ENCODE measurements at regions not wholly inside any gene's neighbourhood (a gene's known extent, or its start where the extent isn't known, plus 50 kb on each side); places are given as distances from the start of the nearest gene placed in this dataset.
"Not testable (repeated sequence)": the region's sequence is repeated elsewhere in the genome, so short reads cannot be mapped to it uniquely, and the experiment has no call there.

- DNase-seq (ENCODE audit: low spot score), result no peak
Observed at GRCh38 chr9:75775966-75776691, 114.3 kb upstream of the PCSK5 start.

DNA sequence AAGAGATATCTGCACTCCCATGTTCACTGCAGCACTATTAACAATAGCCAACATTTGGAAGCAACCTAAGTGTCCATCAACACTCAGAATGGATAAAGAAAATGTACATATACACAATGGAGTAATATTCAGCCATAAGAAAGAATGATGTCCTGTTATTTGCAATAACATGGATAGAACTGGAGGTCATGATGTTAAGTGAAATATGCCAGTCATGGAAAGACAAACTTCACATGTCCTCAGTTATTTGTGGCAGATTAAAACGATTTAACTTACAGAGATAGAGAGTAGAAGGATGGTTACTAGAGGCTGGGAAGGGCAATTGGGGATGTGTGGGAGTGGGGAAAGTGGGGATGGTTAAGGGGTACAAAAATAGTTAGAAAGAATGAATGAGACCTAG is 110.3 kb upstream of the PCSK5 start:
- DNase-seq (ENCODE audit: low spot score), result no peak

GRCh38 chr9:75788006-75788634 is 102.4 kb upstream of the PCSK5 start:
- DNase-seq (ENCODE audit: low spot score), result no peak

DNA sequence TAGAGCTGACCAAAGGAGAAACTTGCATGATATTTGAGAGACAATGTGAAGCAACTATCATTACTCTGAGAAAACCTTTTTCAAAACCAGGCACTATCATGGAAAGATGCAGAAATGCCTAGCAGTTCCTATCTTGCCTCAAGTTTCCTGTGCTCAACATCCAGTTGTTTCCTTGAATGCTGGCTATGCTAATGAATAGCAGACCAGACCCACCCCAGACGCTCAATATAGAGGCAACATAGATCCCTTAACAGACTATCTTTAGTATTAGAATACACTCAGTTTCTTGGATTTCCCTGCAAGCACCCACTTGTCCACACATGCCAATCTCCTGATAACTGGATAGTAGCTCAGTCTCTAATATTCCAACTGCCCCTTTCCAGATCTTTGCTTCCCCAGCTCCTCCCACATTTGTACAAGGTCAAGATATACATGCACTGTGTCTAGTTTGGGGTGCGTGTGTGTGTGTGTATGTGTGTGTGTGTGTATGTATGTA is 93.3 kb upstream of the PCSK5 start:
- no peak for DNase-seq (ENCODE audit: low spot score)

DNA sequence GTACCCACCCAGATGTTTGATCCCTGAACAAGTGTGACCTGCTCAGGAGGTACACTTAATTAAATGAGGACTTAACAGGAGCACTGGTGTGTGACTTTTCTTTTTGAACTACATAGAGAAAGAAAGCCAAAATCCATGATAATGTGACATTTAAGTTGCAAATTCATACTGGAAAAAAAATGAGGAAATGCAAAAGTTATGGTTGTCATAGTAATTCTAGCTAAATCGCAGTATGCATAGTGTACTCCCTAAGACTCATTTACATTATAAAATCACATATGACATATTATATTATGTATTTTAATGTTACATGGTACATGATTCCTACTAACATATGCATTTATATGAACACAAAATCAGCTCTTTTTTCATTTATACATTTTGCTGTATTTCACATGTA is 92.0 kb upstream of the PCSK5 start:
- no peak for DNase-seq (ENCODE audit: low spot score)

DNA sequence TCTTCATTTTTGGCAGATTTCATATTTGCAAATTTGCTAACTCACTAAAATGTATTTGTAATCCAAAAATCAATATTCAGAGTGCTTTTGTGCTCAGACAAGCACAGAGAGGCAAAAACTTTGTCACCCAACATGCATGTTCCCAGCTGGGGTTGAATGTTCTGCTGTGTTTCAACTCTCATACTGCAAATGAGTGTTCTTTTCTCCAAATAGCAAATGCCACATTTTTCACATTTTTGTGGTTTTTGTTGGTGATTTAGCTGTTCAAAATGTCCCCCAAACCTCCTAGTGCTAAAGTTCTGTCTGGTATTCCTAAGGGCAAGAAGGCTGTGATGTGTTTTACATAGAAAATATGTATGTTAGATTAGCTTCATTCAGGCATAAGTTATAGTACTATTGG is 87.3 kb upstream of the PCSK5 start:
- no peak for DNase-seq (ENCODE audit: low spot score)

- no peak for DNase-seq (ENCODE audit: low spot score)
Observed at GRCh38 chr9:75810063-75810462, 80.4 kb upstream of the PCSK5 start.

DNA sequence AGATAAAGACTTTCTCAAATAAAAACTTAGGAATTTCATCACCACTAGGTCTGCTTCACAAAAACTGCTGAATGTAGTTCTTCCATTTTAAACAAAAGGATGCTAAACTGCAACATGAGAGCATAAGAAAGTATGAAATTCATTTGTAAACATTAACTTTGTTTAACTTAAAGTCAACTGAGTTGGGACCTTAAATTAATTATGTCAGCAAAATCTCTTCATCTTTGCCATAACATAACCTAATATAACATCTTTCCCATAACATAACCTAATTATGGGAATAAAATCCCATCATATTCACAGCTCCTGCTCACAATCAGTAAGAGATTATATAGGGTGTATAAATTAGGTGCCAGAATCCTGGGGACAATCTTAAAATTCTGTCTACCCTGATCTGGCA is 78.8 kb upstream of the PCSK5 start:
- no peak for DNase-seq (ENCODE audit: low spot score)

GRCh38 chr9:75812141-75812540 is 78.3 kb upstream of the PCSK5 start:
- DNase-seq (ENCODE audit: low spot score), result no peak

GRCh38 chr9:75814667-75815066 is 75.8 kb upstream of the PCSK5 start:
- DNase-seq (ENCODE audit: low spot score), result peak; percentile 45

DNA sequence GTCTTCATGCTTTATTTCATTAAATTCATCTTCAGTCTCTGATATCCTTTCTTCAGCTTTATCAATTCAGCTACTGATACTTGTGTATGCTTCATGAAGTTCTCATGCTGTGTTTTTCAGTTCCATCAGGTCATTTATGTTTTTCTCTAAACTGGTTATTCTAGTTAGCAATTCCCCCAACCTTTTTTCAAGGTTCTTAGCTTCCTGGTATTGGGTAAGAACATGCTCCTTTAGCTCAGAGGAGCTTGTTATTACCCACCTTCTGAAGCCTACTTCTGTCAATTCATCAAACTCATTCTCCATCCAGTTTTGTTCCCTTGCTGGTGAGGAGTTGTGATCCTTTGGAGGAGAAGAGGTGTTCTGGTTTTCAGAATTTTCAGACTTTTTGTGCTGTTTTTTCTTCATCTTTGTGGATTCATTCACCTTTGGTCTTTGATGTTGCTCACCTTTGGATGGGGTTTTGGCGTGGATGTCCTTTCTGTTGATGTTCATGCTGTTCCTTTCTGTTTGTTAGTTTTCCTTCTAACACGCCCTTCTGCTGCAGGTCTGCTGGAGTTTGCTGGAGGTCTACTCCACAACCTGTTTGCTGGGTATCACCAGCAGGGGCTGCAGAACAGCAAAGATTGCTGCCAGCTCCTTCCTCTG is 69.9 kb upstream of the PCSK5 start:
- DNase-seq (ENCODE audit: low spot score), result not testable (repeated sequence)

DNA sequence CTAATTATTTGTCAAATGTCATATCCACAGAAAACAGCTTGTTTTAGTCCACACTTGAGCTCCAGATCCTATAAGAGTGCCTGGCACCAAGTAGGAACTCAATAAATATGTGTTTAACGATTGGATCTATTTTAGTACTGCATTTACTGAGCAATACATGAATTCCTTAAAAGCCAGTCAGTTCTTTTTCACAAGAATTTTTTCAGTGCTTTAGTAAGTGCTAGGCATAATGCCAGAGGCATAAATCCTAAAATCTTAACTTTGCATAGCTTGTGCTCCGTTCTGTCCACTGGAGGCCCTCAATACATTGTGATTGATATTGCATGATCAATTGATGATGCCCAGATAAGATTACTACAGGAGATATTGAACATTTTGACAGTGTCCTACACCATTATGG is 67.3 kb upstream of the PCSK5 start:
- DNase-seq (ENCODE audit: low spot score), result no peak

DNA sequence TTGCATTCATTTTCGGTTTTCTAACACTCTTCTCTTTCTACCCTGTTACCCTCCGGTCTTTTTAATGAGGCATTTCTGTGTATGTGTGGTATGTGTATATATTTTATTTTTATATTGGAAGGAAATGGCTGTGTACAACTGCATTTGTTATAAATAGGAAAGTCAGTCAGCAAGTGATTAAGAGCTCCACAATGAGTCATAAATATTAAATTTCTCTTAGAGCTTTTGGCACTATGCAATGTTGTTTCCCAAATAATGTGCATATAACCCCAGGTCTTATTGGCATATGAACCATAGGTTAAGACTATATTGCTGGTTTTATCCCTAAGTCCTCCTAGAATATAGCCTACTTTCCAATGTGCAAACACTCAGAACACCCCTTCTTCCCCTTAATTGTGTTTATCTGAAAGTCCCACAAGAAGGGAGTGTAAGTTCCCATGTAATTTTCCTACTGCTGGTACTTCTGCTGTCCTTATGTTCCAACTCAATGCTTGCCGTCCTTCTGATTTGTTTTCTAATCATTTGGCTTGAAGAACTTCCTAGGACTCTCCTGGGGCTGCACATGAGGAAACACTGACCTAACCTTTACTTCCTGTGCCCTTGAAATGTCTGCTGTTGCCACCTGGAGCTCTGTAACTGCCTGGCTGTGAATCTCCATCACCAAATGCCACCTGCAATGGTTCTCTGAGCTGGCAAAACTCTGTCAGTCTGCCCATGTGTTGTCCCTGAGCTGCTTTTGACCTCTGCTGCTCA is 65.5 kb upstream of the PCSK5 start:
- peak; percentile 17 for DNase-seq (ENCODE audit: low spot score)

DNA sequence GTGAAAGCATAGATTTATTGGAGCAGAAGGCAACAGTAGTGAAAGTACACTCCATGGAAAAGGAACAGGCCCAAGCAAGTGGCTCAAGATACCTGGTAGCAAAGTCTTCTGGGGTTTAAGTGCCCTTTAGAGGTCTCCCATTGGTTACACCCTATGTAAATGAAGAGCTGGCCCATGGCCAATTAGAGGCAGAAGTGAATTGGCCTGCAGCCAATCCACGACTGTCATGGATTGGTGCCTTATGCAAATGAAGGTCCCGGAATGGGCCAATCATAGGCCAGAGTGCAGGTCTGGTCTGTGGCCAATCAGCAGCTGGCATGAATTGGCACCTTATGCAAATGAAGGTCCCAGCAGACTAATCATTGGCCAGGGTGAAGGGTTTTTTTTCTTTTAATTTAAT is 64.2 kb upstream of the PCSK5 start:
- DNase-seq (ENCODE audit: low spot score), result no peak

GRCh38 chr9:75830303-75830702 is 60.2 kb upstream of the PCSK5 start:
- no peak for DNase-seq (ENCODE audit: low spot score)

DNA sequence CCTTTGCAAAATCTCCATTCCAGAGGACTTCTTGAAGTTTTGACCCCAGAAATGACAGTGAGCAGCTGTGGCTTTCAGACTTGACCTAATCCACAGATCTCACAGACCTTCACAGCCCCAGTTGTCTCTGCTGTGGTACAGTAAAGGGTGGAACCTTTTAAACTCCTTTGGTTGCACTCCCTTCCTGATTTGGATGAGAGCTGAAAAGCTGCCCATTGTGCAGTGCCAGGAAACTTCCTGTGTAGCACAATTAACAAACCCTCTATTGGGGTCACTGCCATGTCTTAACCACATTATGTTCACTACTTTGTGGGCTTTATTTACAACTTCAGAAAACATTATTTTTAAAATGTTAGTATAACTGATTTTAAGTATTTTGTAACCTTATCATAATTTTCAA is 56.7 kb upstream of the PCSK5 start:
- no peak for DNase-seq (ENCODE audit: low spot score)

GRCh38 chr9:75834878-75835277 is 55.6 kb upstream of the PCSK5 start:
- DNase-seq (ENCODE audit: low spot score), result no peak

All from kidney capillary endothelial cell (primary cell).